DMS79 treated with DMSO at 0.1 percent for 48 hours (cell line): ENCODE measurements at regions not wholly inside any gene's neighbourhood (a gene's known extent, or its start where the extent isn't known, plus 50 kb on each side); places are given as distances from the start of the nearest gene placed in this dataset.

Experiments used
- DNase-seq: peaks from one replicate; lab custom pipeline; 2025; lab: John Stamatoyannopoulos, UW

DNA sequence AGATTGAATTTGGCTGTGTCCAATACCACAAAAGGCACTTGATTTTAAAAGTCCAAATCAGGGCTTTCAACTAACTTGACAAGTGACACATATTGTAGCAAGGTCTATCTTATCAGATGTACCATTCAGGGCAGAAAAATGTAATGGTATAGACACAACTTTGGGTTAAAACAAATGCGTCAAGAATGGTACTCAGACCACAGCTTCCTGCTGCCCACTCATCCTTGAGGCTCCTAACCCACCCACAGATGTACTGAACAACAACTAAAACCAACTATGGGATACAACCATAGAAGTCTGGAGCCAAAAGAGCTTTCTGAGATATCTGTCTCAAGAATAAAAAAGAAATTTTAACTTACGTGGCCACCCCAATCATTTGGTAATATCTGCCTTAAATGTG lies 105.2 kb downstream of the RBM43 start:
- no peak for DNase-seq

DNA sequence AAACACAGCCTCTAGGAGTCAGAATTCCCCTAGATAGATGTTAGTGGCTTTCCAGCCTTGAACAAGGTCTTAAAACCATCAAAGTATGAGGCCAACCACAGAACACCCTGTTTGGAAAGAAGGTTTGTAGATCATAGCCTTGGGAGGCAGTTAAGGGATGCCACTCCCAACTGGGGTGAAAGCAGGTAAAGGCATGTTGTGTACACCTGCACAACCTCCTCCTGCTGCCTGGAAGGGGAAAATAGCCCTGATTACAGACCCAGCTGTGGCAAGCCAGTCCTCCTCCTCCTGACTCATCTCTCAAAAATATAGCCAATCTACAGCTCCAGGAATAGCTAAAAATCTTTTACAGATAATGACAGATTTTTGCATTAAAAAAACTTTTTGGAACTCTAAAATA lies 108.1 kb downstream of the RBM43 start:
- no peak for DNase-seq

DNA sequence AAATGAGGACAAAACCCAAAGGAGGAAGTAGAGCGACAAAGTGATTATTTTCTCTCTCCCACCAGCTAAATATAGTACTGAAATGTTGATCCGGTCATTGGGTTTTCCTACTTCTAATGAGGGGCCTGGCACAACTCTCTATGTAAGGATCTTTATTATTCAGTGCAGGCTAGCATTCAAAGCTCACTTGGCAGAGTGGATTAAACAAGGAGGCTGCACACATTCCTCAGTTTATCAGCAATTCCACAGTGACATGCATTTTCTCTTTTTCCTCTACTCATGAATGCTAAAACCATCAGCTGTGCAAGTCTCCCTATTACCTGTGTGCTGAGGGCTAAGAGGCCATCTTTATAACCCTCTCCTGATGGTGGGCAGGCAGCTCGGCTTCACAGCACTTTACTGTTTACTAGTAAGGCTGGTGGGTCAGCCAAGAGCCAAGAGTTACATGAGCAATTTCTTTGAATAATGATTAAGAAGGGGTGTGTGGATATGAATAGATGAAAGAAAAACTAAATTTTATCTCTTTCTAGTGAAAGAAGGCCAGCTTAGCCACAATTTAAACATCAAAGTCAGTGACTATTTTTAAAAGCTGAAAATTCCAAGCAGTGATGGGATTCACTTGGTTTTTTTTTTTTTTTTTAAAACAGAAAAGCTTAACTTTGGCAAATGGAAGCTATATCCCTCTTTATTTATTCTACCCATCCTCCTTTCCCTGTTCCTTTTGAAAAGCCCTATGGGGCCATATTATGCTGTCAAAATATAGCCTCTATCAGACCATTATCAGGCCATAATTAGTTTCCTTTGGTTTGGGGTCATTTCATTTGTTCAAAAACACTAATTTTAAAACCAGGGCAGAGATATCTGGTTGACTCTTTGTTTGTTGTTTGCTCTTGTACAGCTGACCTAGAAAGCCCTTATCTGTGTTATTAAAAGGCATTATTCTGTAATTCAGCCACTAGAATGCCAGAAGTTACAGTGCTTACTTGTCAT lies 111.0 kb downstream of the RBM43 start:
- DNase-seq = no peak

DNA sequence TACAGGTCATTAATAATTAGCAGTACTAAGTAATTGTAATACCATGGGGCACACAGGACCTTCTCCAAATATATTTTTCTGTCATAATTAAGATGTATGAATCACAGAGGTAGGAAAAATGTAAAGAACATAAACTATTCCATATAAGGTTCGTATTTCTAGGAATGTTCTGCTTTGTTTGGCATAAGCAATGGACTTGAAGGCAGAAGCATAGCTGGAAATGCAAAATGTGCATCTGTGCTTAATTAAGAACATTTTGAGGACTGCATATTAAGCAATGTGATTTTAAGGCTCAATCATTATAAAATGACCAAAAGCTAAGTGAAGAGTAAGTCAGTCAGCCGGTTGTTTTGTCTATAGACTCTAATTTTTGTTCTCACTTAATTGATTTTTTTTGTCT lies 123.2 kb downstream of the RBM43 start:
- DNase-seq = no peak

DNA sequence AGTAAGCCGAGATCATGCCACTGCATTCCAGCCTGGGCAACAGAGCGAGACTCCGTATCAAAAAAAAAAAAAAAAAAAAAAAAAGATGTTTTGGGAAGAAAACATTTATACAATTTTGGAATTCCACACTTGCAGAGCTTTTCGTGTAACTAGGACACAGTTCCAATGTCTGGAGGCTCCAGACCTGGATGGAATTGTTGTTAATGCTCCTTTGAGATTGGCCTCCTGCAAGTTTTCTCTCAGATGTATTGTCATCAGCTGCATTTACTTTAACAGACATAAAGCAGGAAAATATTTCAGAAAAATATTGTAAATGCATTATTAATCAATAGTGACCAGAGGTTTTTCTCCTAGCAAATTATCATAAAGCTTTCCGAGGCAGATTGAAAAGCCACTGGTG lies 124.1 kb downstream of the RBM43 start:
- no peak for DNase-seq

DNA sequence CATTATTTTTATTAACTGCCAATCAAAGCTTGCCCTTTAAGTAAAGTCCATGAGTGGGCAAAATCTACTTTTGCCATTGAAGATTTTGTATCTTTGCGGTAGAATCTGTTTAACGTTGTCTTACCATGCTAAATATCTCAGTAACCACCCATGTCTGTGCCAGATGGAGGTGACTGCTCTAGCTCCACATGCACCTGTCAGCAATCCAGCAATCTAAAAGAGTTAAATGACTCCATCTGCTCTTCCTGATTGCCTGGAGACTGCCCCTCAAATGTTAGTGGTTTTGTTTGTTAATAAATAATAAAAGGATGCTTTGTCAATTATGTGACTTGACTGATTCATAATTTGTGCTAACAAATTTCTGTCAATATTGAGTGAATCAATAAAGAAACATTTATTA lies 141.7 kb downstream of the RBM43 start:
- no peak for DNase-seq

DNA sequence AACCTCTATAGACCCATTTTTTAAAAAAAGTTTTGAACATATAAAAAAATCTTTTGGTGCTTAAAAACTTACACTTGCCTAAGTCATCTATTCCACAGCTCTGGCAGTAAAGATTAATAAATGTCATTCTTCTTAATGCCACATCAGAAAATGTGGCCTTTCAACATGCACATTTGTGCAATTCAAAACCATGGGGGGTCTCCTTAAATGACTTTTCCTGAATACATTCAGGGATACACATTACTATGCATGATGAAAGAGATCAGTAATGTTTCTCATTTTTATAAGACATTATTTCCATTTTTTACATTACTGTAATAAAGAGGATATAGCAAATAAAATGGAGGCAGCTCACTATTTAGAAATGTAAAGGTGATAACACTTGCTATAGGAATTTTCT lies 142.3 kb downstream of the RBM43 start:
- no peak for DNase-seq

DNA sequence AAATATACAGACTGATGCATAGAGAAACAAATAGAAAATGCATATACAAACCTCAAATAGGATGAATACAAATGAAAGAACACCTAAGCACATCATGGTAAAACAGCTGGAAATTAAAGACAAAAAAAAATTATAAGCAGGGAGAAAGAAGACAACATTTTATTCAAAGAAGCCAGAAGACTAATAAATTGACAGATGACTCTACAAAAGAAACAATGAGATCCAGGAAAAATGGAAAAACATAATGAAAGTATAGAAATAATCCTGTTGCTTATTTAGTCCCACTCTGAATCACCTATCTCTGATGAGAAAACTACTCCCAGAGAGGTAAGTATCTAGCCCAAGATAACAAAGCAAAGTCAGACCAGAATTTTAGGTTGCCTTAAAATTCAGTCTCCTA lies 143.4 kb downstream of the RBM43 start:
- DNase-seq = no peak

DNA sequence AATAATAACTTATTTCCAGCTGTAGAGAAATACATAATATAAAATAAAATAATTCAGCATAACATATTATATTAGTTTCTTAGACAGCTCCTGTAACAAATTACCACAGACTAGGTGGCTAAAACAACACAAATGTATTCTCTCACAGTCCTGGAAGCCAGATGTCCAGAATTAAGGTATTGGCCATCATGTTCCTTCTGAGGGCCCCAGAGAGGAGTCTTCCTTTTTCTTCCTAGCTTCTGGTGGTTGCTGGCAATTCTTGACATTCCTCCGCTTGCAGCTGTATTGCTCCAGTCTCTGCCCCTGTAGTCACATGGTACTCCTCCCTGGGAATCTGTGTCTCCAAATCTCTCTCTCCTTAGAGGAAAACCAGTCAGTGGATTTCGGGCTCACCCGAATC lies 146.8 kb downstream of the RBM43 start:
- DNase-seq = no peak

DNA sequence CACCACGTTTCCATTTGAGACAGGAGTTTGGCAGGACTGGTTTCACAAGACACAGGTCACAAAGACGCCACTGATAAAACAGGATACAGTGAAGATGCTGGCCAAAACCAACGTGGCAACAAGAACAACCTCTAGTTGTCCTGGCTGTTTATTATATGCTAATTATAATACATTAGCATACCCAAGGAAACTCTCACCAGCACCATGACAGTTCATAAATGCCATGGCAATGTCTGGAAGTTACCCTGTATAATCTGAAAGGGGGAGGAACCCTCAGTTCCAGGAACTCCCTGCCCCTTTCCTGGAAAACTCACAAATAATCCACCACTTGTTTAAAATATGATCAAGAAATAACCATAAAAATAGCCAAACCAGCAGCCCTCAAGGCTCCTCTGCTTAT lies 148.3 kb downstream of the RBM43 start:
- no peak for DNase-seq

DNA sequence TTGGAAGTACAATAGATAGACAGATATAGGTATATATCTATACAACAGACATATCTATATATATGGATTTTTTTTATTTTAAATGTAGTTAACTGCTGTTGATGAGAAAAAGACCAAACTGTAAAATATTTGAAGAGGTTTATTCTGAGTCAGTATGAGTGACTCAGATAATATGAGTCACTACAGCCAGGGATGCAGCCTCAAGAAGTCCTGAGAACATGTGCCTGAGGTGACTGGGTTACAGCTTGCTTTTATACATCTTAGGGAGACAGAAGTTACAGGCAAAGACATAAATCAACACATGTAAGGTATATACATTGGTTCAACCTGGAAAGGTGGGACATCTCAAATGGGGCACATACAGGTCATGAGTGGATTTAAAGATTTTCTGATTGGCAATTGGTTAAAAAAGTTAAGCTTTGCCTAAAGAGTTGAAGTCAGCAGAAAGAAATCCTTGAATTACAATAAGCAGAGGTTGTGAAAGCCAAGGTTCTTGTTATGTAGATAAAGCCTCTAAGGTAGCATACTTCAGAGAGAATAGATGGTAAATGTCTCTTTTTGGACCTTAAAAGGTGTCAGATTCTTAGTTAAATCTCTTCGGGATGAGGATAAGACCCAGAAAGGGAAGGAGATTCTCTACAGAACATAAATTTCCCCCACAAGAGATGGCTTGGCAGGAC lies 149.9 kb downstream of the RBM43 start:
- DNase-seq = no peak

DNA sequence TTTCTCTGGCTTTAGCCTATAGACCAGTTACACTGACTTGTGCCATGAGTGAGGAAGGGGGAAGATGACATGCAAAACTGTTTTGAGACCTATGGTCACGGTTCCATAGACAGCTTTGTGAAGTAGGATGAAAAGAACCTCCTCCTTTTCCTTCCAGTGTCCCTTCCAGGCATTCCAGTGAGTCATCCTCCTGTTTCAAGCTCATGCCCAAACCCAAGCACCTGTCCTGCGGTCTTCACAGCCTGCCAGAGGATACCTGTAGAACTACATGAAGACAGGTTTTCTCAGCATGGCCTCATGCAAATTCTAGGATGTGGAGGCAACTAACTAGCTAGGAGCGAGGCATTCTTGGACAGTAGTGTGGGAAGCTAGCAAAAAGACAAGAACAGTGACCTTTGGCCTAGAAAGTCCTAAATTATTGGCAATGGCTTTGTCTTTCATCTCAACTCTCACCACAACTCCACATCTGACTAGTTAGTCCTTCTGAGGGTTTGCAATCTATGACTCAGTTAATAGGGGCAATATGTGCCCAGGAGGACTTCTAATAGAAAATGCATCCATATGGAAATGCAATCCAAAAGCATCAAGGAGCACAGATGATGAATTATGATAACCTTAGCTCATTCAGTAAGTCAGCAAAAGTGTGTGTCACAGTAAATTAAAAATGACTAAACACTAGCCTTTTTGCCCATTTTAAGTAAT lies 154.7 kb downstream of the RBM43 start:
- DNase-seq = no peak

DNA sequence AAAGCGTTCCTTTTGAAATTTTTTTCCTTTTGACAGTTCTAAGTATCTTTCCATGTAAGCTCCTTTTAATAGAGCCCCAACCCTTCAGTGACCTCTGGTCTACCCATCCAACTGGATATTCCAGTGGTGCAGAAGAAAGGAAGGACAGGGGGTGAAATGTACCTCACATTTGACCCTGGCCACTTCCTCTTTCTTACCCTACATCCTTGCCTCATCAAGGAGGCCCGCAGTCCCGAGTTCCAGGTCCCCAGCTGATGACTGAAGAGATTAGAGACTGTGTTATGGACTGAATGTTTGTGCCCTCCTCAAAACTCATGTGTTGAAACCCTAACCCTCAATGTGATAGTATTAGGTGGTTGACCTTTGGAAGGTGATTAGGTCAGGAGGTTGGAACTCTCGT lies 158.1 kb downstream of the RBM43 start:
- DNase-seq = no peak

DNA sequence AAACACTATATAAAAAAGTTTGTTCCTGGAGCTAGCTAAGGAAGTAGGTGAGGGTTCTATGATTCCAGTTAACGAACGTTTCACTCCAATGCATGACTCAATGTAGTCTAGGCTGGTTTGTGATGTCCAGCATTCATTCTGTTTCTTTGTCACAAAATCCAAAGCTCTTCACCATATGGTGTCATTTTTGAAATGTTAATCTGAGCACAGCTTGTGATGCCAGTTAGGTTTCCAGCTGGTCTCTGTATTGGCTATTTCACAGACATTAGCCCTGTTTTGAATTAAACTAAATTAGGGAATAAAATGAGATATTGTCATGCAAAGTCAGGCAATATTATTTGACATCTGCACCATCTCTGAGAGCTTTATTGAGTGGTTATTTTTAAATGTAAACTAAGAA lies 159.4 kb downstream of the RBM43 start:
- no peak for DNase-seq

DNA sequence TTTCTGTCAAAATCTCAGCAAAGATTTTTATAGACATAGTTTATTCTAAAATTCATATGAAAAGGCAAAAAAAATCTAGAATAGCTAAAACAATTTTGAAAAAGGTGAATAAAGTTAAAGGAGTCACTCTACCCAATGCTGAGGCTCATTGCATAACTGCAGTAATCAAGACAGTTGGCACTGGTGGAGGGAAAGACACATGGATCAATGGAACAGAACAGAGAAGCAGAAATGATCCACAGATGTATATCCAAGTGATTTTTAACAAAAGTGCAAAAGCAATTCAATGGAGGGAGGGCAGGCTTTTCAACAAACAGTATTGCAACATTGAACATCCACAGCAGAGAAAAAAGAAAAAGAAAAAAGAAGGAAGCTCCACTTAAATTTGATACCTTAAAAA lies 162.8 kb downstream of the RBM43 start:
- no peak for DNase-seq

DNA sequence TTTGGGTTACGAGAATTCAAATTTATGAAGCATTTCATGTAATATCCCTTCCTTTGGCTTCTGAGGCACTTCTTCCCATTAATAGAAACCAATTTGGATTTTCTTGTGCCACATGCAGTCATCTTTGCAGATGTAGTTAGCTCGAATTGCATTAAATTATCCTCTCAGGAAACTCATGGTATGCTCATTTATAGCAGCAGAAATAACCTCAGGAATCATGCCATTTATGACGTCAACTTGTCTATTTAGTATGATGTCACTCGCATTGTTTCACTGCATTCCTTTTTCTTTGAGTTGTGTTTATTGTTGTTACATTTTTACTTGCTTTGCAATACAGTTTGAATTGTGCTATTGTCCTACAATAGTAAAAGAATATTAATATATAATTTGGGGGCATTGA lies 163.8 kb downstream of the RBM43 start:
- DNase-seq = no peak

DNA sequence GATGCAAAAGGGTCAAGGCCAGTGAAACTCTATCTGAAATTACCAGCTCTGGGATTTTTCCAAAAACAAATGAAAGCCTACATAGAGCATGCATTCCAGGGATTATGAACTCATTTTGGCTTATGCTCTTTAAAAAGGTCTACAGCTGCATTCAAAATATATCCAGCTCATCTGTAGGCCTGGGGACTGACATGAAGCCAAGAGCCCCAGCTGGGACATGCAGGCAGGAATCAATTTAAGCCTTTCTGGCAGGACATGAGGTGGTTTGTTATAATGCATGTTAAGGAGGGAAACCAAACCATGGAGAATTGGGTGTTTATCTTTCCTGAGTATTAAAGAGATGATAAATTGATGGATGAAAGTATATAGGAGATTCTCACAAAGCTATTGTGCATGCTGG lies 164.5 kb downstream of the RBM43 start:
- DNase-seq = no peak

DNA sequence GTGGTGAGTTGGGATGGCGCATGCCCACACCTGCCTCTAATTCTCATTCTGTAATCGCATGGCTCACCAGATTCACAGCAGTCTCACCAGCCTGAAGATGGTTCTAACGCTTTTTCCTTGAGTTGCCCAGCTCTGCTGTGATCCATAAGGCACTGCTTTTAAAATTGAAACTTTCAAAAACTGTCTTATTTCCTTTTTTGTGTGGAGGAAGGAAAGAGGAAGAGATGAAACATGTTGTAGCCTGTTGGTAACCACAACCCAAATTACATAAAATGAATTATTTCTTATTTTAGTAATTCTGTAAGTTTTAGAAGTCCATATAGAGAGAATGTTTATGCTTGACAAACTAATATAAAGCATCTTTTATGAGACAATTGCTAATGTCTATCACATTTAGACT lies 165.4 kb downstream of the RBM43 start:
- DNase-seq = no peak

DNA sequence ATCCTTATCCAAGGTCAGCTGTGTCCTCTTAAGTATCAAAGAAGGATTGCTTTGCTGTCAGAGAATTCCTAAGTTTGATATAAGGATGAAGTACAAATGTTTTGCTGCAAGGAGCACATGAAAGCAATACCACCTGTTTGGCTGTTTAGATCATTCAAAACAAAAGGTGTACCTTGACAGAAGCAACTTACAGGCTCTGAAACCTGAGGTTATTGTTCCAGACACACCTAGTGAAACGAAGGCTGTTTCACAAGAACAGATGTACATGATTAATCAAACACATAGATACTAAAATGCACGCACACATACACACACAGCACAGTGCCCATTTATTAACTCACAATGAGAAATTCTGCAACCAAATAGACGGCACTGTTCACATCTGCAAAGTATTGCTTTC lies 166.2 kb downstream of the RBM43 start:
- DNase-seq = no peak

DNA sequence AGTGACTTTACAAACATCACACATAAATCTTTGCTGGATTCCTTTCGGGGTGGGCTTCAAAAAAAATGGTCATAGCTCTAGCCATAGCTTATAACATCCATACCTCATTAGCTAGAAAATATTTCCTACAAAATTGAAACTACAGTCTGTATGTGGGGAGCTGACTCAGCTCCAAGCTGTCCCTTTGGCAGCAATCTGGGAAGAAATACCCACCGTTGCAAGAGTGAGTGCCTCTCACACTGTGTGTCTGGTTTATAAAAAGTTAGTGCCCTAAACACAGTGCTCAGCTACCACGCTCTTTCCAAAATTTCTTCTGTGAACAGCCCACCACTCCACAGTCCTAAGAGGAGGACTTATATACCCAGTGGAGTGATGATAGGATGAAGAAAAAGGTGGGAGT lies 170.1 kb downstream of the RBM43 start:
- no peak for DNase-seq

DNA sequence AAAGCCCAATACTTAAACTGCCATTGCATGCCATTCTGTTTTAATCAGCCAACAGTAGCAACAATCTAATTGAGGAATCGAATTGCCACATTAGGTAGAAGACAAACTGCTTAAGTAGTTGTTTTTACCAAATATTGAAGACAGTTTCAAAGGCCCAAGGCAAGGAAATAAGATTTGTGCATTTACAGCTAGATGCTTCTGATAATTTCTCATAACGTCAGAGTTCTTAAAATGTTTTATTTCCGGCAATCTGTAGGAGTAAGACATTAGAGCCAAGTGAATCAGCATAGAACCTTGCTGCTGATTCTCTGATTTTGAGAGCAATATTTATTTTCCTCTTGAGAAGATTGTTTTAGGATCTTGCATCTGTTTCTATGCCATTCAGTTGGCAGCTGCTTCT lies 174.3 kb downstream of the RBM43 start:
- no peak for DNase-seq

DNA sequence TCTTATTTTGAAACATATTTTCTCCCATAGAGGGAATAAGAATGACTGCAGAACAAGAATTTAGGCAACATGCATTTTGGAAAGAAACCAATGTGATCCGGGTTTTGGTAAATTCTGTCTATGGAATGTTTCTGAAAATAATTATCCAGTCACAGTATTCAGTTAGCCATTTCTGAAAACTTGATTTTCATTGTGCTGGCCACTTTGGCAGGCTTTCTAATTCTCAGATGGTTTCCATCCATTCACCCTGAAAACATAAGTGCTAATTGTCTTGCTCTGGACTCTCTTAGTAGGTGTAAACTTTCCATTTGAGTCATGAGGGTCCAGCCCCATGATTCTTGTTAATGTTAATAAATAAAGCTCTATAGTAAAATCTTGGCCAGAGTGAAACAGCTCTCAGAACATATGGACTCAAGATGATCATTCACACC lies 176.5 kb downstream of the RBM43 start:
- DNase-seq = no peak
